Inflammatory macrophage treated with lipopolysaccharide for 1 hour (primary cell): ENCODE measurements at regions not wholly inside any gene's neighbourhood (a gene's known extent, or its start where the extent isn't known, plus 50 kb on each side); places are given as distances from the start of the nearest gene placed in this dataset.
"Not testable (repeated sequence)": the region's sequence is repeated elsewhere in the genome, so short reads cannot be mapped to it uniquely, and the experiment has no call there.

Source experiments
- DNase-seq, 2 donors: peaks; one replicate each; pipeline ENCODE4 v3.0.0-alpha.2; 2020 to 2022

GRCh38 chr13:33634546-33634982, 183.4 kb upstream of the RFC3 start:
- DNase-seq, result no peak

- DNase-seq, result no peak
Measured at GRCh38 chr13:33636243-33636642, 181.7 kb upstream of the RFC3 start.

DNA sequence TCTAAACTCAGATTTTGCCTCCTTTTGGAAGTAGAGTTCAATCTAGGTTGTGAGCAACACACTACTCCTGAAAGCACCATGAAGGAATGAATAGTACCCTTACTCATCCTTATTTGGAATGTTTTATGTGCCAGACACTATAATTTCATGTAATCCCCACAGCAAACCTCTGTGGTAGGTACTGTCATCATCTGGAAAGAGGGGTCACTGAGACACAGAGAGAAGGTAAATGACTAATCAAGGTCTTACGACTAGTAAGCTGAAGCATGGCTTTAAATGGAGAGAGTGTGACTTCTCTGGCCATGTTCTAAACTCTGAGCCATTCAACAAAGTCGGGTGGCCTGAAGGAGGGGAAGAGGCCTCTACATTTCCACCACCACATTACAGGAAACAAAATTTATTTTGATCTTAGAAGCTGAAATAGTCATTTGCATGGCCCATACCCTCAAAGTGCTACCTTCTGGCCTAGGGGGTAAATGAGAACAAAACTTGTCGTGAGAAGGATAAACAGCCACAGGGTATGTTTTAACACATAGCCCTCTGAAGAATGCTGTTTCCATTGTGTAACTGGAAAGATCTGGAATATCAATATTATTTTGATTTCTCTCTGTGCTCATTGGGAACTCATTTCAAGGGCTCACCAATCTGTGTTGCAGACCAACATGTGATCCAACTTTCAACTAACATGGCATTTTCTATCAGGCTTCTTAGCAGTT, 180.8 kb upstream of the RFC3 start:
- no peak for DNase-seq

DNA sequence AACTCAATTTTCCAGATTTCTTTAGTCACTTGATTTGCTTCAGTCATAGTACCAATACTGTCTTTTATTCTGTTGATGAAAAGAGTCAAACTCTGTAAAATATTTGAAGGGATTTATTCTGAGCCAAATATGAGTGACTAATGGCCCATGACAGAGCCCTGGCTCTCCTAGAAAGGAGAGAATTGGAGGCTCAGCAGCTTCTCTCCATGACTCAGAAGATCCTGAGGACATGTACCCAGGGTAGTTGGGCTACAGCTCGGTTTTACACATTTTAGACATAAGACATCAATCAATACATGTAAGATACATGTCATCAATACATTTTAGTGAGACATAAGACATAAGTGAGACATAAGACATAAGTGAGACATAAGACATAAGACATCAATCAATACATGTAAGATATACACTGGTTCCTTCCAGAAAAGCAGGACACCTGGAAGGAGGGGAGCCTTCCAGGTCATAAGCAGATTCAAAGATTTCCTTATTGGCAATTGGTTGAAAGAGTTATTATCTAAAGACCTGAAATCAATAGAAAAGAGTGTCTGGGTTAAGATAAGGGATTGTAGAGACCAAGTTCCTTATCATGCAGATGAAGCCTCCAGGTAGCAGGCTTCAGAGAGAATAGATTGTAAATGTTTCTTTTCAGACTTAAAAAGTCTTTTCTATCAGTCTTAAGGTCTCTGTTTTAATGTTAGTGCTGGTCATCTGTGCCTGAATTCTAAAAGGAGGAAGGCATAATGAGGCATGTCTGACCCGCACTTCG, 179.8 kb upstream of the RFC3 start:
- no peak for DNase-seq

- no peak for DNase-seq
Measured at GRCh38 chr13:33639158-33639557, 178.8 kb upstream of the RFC3 start.

GRCh38 chr13:33639626-33640080, 178.3 kb upstream of the RFC3 start:
- DNase-seq, result peak in 1 of 2 donors; percentile 18

- DNase-seq, result no peak
Measured at GRCh38 chr13:33640832-33641231, 177.1 kb upstream of the RFC3 start.

DNA sequence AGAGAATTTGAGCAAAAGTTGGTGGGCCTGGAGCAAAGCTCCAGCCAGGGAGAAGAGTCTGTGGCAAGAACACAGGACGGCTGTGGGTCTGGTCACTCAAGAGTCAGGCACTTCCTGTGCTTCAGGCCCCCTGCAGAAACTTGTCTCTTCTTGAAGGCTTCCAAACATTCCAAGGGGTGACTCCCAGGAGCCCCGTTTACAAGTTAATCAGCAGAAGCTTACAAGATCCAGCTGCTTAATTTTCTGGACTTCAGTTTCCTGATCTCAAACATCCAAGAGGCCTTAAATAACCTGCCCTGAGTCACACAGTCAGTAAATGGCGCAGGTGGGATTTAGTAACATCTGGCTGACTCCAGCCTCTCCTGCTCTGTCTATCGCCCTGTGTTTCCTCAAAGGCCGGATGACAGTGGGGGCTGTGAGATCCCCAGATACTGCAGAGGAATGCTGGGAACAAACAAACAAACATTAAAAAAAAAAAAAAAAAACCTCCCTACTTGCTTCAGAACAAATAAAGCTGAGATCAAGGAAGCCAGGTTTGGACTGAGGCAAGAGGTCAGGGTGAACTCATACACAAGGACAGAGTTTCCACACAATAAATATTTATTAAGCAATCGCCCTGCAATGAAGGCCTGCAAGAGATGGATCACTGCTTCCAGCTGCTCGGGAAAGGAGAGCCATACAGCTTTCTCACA, 175.4 kb upstream of the RFC3 start:
- peak; percentile 52 to 74 for DNase-seq

GRCh38 chr13:33644581-33645543, 173.1 kb upstream of the RFC3 start:
- DNase-seq, result peak; percentile 63 to 80

DNA sequence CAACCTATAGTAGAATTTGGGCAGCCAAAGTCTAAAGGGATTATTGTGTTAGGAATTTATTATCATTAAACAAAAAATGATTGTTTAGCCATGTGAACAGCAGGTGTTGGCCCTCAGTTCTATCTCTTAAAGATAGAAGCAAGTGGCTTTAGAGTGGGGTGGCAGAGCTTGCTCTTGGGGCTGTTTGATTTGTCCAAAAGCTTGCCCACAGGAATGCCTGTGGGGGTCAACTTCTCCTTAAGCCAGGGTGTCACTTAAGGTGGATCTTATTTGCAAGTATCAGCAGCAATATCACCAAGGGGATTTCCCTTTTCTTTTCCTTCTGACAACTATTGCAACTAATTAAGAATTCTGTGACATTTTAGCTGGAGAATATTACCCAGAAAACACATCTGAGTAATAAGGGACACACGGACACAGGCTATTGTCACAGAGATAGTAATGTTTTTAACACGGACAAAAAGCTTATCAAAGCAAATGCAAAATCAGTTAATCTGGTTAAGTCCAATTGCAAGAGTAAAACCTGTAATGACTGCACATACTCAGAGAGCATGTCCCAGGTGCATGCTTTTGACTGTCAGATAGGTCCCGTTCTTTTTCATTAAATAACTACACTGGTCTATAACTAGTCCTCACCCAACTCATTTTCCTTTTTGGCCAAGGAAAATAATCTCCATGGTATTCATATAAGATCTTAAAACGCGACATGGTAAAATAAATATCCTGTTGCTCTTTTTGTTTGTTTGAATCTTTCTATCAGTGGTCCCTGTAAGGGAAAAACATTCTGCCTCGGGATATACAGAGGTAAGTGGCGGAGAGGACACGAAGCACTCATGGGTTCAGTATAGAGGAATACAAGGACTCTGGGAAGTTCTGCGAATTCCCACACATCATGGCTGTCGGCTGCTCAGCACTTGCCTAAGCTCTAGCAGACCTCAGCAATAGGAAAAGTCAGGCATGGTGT, 172.1 kb upstream of the RFC3 start:
- DNase-seq, result peak in 1 of 2 donors; percentile 17

DNA sequence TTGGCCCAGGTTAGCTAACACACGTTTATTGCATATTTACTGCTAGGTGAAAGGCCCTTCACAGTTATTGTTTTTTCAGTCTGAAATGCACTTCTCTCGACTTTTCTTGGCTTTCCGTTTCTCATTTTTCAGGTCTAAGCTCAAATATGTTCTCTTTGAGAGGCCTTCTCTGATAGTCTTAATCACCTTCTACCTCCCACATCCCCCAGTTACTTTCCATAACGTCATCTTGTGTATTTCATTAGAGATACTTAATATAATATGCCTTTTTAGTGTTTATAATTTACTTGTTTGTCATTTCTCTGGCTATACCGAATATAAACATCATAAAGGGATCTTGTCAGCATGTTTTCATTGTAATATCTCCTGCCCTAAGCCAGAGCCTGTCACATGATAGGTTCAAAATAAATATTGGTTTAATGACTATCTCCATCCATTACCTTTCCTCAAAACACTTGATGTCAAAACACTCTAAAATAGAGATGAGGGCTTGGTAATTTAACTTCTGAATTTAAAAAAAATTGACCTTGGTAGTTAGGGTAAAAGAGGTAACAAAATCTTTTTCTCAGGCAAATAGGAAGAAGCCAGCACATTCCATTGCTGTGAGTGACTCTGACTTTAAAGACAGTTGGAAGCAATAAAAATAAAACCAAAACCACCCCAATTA, 168.6 kb upstream of the RFC3 start:
- DNase-seq, result no peak

DNA sequence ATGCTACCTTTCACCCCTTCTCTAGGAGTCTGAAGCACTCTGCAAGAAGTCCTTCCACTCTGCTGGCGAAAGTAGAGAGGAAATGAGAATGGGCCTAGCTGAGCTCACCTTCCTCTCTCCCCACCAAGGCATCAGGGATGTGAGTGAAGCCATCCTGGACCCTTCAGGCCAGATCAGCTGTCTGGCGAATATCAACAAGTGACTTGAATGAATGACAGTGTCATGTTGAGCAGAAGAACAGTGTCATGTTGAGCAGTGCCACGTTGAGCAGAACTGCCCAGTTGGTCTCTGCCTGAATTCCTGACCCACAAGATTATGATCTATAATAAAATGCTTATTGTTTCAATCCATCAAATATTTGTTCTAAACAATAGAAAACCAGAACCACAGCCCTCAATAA, 166.2 kb upstream of the RFC3 start:
- no peak for DNase-seq

DNA sequence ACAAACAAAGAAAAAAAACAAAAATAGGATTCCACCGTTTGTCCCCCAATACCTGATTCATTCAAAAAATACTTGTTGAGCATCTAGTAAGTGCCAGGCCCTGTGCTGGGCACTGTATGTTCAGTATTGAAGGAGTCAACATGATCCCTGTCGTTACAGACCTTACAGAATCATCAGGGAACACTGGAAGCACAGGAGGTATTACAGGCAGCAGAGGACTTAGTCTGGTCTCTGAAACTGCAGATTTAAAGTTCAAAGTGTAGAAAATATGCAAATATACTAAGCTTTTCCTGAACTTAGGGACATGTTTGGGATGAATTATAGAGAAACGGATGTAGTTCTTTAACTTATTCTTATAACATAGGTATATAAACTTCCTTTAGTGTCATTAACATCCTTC, 160.7 kb upstream of the RFC3 start:
- DNase-seq, result no peak

GRCh38 chr13:33659466-33659865, 158.5 kb upstream of the RFC3 start:
- no peak for DNase-seq

DNA sequence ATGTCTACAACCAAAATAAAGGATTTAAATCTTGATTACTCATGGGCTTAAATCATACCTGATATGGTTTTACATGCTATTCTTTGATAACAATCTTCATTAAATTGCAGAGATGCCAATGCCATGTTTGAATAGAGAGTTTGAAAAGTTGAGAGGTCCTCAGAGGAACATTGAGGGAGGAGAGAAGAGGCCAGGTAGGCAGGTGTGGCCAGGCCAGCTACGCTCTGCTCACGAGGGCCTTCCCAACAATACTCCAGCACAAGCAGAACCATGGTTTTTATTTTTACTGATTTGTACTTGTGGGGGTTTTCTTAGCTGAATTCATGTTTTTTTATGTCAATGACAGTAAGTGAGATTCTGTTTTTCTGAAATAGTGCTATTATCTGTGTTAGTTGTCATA, 158.1 kb upstream of the RFC3 start:
- DNase-seq, result no peak

DNA sequence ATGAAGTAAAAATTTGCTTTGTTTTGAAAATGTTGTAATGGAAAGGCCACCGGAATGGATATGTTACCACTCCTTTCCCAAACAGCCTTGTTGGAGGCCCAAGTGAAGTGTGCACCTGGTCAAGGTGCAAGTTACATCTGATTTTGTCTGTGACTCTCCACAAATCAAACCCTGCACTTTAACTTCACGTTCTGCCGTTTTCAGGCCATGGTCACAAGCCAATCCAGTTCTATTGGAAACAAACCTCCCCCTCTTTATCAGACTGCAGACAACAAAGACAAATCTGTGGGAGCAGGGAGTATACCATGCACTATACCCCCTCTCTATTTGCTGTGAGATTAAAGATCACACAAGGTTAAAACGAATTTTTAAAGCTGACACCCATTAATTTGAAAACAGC, 155.6 kb upstream of the RFC3 start:
- DNase-seq, result no peak

DNA sequence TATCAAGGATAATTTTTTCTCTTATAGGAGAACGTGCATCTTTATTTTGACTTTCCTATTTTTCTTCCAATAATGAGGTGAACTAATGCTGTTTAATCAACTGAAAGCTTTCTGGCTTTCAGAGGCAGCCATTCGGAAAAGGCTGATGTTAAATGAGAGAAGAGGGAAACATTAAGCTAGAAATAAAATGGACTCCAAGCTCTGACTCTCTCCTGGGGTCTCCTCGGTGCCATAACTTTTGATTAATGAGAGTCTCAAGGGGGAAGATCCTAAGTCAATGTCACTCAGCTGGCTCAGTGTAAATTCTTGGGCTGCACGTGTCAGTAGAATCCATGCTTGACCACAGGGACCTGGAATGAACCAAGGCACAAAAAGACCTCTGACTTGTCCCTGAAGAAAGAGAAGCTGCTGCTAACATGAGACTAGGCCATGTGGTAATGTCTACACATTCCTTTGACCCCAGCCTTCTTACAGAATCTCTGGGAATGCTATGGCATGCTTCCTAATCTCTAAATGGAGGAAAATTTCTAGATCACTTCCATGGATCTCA, 152.2 kb upstream of the RFC3 start:
- no peak for DNase-seq

DNA sequence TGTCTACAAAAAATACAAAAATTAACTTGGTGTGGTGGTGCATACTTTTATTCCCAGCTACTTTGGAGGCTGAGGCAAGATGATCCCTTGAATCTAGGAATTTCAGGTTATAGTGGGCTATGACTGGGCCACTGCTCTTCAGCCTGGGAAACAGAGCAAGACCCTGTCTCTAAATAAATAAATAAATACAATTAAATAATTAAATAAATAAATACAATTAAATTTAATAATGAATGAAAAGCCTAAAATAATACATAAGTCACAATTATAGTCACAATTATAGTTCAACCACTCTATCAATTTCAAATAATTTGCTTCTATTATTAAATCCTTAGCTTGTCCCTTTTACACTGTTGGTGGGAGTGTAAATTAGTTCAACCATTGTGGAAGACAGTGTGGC, 146.4 kb upstream of the RFC3 start:
- no peak for DNase-seq

GRCh38 chr13:33672022-33672421, 145.9 kb upstream of the RFC3 start:
- DNase-seq, result not testable (repeated sequence)
